ENCODE measurements at regions not wholly inside any gene's neighbourhood (a gene's known extent, or its start where the extent isn't known, plus 50 kb on each side); places are given as distances from the start of the nearest gene placed in this dataset.

DNA sequence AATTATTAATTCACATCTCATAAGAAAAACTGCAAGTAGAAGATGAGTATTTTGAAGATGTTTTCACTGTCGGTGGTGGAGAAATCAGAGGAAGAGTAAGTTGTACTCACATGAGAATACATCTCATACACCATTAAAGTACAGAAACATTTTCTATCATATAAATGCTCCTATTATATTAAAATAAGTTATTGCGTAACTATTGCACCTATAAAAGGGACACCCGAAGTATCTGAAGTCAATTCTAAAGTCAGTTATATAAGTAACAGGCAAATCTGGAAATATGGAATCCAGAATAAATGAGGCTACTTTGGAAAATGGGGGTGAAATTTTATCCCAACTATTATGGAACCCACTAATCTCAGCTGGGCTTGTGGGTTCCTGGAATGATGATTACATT, 103.3 kb downstream of the FAM76B start (continued):
- TF ChIP-seq, protein P1, sequence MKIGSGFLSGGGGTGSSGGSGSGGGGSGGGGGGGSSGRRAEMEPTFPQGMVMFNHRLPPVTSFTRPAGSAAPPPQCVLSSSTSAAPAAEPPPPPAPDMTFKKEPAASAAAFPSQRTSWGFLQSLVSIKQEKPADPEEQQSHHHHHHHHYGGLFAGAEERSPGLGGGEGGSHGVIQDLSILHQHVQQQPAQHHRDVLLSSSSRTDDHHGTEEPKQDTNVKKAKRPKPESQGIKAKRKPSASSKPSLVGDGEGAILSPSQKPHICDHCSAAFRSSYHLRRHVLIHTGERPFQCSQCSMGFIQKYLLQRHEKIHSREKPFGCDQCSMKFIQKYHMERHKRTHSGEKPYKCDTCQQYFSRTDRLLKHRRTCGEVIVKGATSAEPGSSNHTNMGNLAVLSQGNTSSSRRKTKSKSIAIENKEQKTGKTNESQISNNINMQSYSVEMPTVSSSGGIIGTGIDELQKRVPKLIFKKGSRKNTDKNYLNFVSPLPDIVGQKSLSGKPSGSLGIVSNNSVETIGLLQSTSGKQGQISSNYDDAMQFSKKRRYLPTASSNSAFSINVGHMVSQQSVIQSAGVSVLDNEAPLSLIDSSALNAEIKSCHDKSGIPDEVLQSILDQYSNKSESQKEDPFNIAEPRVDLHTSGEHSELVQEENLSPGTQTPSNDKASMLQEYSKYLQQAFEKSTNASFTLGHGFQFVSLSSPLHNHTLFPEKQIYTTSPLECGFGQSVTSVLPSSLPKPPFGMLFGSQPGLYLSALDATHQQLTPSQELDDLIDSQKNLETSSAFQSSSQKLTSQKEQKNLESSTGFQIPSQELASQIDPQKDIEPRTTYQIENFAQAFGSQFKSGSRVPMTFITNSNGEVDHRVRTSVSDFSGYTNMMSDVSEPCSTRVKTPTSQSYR (CRISPR knock-in tag; IDR thresholded peaks at IDR 0.05): no peak
- TF ChIP-seq ZNF121 (CRISPR knock-in tag; IDR thresholded peaks at IDR 0.05): no peak
- no peak for TF ChIP-seq ZNF396 (CRISPR knock-in tag; IDR thresholded peaks at IDR 0.05; ENCODE audit: borderline replicate concordance)
- TF ChIP-seq SOX15 (CRISPR knock-in tag; IDR thresholded peaks at IDR 0.05): no peak

DNA sequence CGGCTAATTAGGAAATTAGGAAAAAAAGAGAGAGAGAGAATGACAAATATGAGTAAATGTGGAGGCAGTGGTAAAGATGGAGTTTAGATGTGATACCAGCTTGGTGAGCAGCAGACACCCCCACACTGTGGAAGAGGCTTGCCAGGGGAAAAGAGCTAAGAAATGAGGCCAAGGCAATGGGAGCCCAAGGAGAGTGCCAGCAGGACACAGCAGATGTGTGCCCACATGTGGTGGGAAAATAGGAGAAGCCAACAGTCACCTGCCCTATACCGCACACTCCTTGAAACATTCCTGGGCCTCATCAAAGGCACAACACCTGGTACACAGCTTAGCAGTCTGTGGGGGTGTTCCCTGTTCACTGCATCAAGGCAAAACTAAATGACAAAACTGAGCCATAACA, 104.9 kb downstream of the FAM76B start:
- H3K27ac Mint-ChIP-seq: no peak overlapping the region
- ATAC-seq: no peak
- no peaks in the 10 kb centered on the region for H3K27me3 Mint-ChIP-seq (ENCODE audit: low read depth)
- no peak overlapping the region for H3K4me3 Mint-ChIP-seq
- no peaks in the 10 kb centered on the region for H3K9me3 Mint-ChIP-seq
- POLR2A ChIA-PET: no interaction called here
- H3K4me1 Mint-ChIP-seq: peaks cover 11% of the 10 kb centered on the region
- DNase-seq (ENCODE audit: low spot score): no peak
- CTCF ChIA-PET: interaction anchor here (1.0 kb wide), 1 partner anchor 20 kb away, joined by 3 read pairs; no protein-coding TSS in a partner anchor
- no peaks in the 10 kb centered on the region for H3K36me3 Mint-ChIP-seq
- TF ChIP-seq EMX1 (CRISPR knock-in tag; IDR thresholded peaks at IDR 0.05) (no peak), RELA (CRISPR knock-in tag; IDR thresholded peaks at IDR 0.05; ENCODE audit: borderline replicate concordance) (no peak), FOXK1 (CRISPR knock-in tag; IDR thresholded peaks at IDR 0.05) (no peak), FOXP1 (CRISPR knock-in tag; IDR thresholded peaks at IDR 0.05; ENCODE audit: borderline replicate concordance) (no peak)
- TF ChIP-seq, protein P2, sequence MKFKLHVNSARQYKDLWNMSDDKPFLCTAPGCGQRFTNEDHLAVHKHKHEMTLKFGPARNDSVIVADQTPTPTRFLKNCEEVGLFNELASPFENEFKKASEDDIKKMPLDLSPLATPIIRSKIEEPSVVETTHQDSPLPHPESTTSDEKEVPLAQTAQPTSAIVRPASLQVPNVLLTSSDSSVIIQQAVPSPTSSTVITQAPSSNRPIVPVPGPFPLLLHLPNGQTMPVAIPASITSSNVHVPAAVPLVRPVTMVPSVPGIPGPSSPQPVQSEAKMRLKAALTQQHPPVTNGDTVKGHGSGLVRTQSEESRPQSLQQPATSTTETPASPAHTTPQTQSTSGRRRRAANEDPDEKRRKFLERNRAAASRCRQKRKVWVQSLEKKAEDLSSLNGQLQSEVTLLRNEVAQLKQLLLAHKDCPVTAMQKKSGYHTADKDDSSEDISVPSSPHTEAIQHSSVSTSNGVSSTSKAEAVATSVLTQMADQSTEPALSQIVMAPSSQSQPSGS (CRISPR knock-in tag; IDR thresholded peaks at IDR 0.05; ENCODE audit: borderline replicate concordance, low read depth): no peak
- TF ChIP-seq, protein P3, sequence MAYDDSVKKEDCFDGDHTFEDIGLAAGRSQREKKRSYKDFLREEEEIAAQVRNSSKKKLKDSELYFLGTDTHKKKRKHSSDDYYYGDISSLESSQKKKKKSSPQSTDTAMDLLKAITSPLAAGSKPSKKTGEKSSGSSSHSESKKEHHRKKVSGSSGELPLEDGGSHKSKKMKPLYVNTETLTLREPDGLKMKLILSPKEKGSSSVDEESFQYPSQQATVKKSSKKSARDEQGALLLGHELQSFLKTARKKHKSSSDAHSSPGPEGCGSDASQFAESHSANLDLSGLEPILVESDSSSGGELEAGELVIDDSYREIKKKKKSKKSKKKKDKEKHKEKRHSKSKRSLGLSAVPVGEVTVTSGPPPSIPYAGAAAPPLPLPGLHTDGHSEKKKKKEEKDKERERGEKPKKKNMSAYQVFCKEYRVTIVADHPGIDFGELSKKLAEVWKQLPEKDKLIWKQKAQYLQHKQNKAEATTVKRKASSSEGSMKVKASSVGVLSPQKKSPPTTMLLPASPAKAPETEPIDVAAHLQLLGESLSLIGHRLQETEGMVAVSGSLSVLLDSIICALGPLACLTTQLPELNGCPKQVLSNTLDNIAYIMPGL (CRISPR knock-in tag; IDR thresholded peaks at IDR 0.05): no peak
- TF ChIP-seq, protein P4, sequence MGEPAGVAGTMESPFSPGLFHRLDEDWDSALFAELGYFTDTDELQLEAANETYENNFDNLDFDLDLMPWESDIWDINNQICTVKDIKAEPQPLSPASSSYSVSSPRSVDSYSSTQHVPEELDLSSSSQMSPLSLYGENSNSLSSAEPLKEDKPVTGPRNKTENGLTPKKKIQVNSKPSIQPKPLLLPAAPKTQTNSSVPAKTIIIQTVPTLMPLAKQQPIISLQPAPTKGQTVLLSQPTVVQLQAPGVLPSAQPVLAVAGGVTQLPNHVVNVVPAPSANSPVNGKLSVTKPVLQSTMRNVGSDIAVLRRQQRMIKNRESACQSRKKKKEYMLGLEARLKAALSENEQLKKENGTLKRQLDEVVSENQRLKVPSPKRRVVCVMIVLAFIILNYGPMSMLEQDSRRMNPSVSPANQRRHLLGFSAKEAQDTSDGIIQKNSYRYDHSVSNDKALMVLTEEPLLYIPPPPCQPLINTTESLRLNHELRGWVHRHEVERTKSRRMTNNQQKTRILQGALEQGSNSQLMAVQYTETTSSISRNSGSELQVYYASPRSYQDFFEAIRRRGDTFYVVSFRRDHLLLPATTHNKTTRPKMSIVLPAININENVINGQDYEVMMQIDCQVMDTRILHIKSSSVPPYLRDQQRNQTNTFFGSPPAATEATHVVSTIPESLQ (CRISPR knock-in tag; IDR thresholded peaks at IDR 0.05): no peak
- TF ChIP-seq, protein P5, sequence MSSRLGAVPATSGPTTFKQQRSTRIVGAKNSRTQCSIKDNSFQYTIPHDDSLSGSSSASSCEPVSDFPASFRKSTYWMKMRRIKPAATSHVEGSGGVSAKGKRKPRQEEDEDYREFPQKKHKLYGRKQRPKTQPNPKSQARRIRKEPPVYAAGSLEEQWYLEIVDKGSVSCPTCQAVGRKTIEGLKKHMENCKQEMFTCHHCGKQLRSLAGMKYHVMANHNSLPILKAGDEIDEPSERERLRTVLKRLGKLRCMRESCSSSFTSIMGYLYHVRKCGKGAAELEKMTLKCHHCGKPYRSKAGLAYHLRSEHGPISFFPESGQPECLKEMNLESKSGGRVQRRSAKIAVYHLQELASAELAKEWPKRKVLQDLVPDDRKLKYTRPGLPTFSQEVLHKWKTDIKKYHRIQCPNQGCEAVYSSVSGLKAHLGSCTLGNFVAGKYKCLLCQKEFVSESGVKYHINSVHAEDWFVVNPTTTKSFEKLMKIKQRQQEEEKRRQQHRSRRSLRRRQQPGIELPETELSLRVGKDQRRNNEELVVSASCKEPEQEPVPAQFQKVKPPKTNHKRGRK (CRISPR knock-in tag; IDR thresholded peaks at IDR 0.05; ENCODE audit: borderline replicate concordance): no peak

DNA sequence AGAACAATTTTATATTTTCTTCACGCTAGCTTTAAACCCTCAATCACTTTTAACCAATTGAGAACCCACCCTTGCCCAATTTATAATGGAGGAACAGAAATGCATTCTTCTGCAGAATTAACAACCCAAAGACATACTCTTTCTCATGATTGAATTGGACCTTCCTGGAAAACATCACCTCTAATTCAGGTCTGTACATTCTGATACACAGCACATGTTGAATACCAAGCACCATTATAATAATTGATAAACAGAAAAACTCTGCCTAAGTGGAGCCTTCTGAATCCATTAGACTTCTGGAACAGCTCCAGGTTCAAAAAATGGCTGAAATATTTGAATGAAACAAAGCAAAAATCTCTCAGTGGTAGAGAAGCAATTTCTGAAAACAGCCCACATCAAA, 105.4 kb downstream of the FAM76B start:
- Mint-ChIP-seq H3K27ac (no peak overlapping the region), H3K4me1 (peaks cover 17% of the 10 kb centered on the region), H3K9me3 (no peaks in the 10 kb centered on the region), H3K36me3 (no peaks in the 10 kb centered on the region), H3K4me3 (no peak overlapping the region), H3K27me3 (ENCODE audit: low read depth) (no peaks in the 10 kb centered on the region)
- ATAC-seq (no peak), DNase-seq (ENCODE audit: low spot score) (no peak)
- ChIA-PET POLR2A (no interaction called here), CTCF (interaction anchor here (0.8 kb wide), 1 partner anchor 21 kb away, joined by 4 read pairs; no protein-coding TSS in a partner anchor)
- no peak for TF ChIP-seq CBFB (CRISPR knock-in tag; IDR thresholded peaks at IDR 0.05; ENCODE audit: low read depth)
- TF ChIP-seq, protein P6, sequence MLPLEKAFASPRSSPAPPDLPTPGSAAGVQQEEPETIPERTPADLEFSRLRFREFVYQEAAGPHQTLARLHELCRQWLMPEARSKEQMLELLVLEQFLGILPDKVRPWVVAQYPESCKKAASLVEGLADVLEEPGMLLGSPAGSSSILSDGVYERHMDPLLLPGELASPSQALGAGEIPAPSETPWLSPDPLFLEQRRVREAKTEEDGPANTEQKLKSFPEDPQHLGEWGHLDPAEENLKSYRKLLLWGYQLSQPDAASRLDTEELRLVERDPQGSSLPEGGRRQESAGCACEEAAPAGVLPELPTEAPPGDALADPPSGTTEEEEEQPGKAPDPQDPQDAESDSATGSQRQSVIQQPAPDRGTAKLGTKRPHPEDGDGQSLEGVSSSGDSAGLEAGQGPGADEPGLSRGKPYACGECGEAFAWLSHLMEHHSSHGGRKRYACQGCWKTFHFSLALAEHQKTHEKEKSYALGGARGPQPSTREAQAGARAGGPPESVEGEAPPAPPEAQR (CRISPR knock-in tag; IDR thresholded peaks at IDR 0.05): no peak
- TF ChIP-seq, protein P7, sequence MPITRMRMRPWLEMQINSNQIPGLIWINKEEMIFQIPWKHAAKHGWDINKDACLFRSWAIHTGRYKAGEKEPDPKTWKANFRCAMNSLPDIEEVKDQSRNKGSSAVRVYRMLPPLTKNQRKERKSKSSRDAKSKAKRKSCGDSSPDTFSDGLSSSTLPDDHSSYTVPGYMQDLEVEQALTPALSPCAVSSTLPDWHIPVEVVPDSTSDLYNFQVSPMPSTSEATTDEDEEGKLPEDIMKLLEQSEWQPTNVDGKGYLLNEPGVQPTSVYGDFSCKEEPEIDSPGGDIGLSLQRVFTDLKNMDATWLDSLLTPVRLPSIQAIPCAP (CRISPR knock-in tag; IDR thresholded peaks at IDR 0.05): no peak
- no peak for TF ChIP-seq CREM (CRISPR knock-in tag; IDR thresholded peaks at IDR 0.05)
- TF ChIP-seq ZNF396 (CRISPR knock-in tag; IDR thresholded peaks at IDR 0.05; ENCODE audit: borderline replicate concordance): no peak
- TF ChIP-seq, protein P8, sequence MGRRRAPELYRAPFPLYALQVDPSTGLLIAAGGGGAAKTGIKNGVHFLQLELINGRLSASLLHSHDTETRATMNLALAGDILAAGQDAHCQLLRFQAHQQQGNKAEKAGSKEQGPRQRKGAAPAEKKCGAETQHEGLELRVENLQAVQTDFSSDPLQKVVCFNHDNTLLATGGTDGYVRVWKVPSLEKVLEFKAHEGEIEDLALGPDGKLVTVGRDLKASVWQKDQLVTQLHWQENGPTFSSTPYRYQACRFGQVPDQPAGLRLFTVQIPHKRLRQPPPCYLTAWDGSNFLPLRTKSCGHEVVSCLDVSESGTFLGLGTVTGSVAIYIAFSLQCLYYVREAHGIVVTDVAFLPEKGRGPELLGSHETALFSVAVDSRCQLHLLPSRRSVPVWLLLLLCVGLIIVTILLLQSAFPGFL (CRISPR knock-in tag; IDR thresholded peaks at IDR 0.05; ENCODE audit: borderline replicate concordance): no peak
- no peak for TF ChIP-seq KAT7 (CRISPR knock-in tag; IDR thresholded peaks at IDR 0.05; ENCODE audit: borderline replicate concordance)
- TF ChIP-seq RORB (CRISPR knock-in tag; IDR thresholded peaks at IDR 0.05): no peak
- no peak for TF ChIP-seq MXD4 (CRISPR knock-in tag; IDR thresholded peaks at IDR 0.05; ENCODE audit: borderline replicate concordance)
- TF ChIP-seq HMGA2 (CRISPR knock-in tag; IDR thresholded peaks at IDR 0.05): no peak

Data from WTC11 (cell line).